SK-N-SH (cell line): ENCODE measurements at regions not wholly inside any gene's neighbourhood (a gene's known extent, or its start where the extent isn't known, plus 50 kb on each side); places are given as distances from the start of the nearest gene placed in this dataset.

Experiments used
- CTCF ChIA-PET: fragments of 300-600, 350-600 bp; formaldehyde crosslinking; extraction: SDS; loops from one replicate; lab custom pipeline; 2021; lab: Yijun Ruan, JAX
- POLR2A ChIA-PET: fragments of 350-600 bp; sonication (Branson Sonifier 250); formaldehyde crosslinking; extraction: SDS; loops from one replicate; lab custom pipeline; 2020; ENCODE audit warnings: antibody characterized with exemption, inconsistent platforms; lab: Yijun Ruan, JAX
- DNase-seq: peaks from one replicate; pipeline ENCODE4 v3.0.0; 2012
- H2AFZ ChIP-seq: fragments of 200-600 bp; sonication (generic); 2 replicates; pipeline ENCODE4 v1.8.1; 2016; ENCODE audit warnings: antibody characterized with exemption, mild to moderate bottlenecking, low read depth
- H3F3A ChIP-seq: fragments of 200-600 bp; sonication (generic); replicated peaks from 2 replicates; pipeline ENCODE3; 2016; ENCODE audit warnings: antibody characterized with exemption, mild to moderate bottlenecking; ENCODE audit not compliant: insufficient read depth
- H3K27ac ChIP-seq, 2 experiments: fragments of 200-500 bp in 1 of 2; fragments of 200-600 bp in 1 of 2; sonication (Bioruptor generic) in 1 of 2; sonication (generic), shearing (Covaris generic) in 1 of 2; 2 replicates each; pipeline versions ENCODE4 v1.5.1 to v1.6.1; 2014 to 2016; ENCODE audit warnings: low read depth in 2 of 2, inconsistent platforms in 1 of 2, low read length in 1 of 2, mild to moderate bottlenecking in 1 of 2, mixed read lengths in 1 of 2
- H3K27me3 ChIP-seq: fragments of 200-600 bp; sonication (generic), shearing (Covaris generic); 2 replicates; pipeline ENCODE4 v1.6.1; 2016; ENCODE audit warnings: mixed run types; ENCODE audit not compliant: insufficient read depth
- H3K36me3 ChIP-seq, 2 experiments: fragments of 200-500 bp in 1 of 2; fragments of 200-600 bp in 1 of 2; sonication (Bioruptor generic) in 1 of 2; sonication (generic) in 1 of 2; replicated peaks in 1 of 2; 2 replicates each; pipeline versions ENCODE3 to v1.5.1; 2014 to 2016; ENCODE audit warnings: low read length in 1 of 2, mild to moderate bottlenecking in 1 of 2; ENCODE audit not compliant: insufficient read depth in 2 of 2, control insufficient read depth in 1 of 2
- H3K4me1 ChIP-seq, 2 experiments: fragments of 200-500 bp in 1 of 2; fragments of 200-600 bp in 1 of 2; sonication (Bioruptor generic) in 1 of 2; sonication (generic), shearing (Covaris generic) in 1 of 2; 2 replicates each; pipeline versions ENCODE4 v1.5.1 to v1.6.1; 2014 to 2016; ENCODE audit warnings: low read depth in 1 of 2, low read length in 1 of 2, mixed run types in 1 of 2; ENCODE audit not compliant: insufficient read depth in 2 of 2, control insufficient read depth in 1 of 2
- H3K4me2 ChIP-seq: fragments of 200-600 bp; sonication (generic), shearing (Covaris generic); 2 replicates; pipeline ENCODE4 v1.6.1; 2017; ENCODE audit warnings: mixed run types
- H3K4me3 ChIP-seq, 2 experiments: fragments of 200-500 bp in 1 of 2; fragments of 200-600 bp in 1 of 2; sonication (Bioruptor generic) in 1 of 2; sonication (generic), shearing (Covaris generic) in 1 of 2; 2 replicates each; pipeline versions ENCODE4 v1.5.1 to v1.8.1; 2014 to 2016; ENCODE audit warnings: low read depth in 2 of 2, inconsistent platforms in 1 of 2, low read length in 1 of 2, mild to moderate bottlenecking in 1 of 2, mixed read lengths in 1 of 2, moderate library complexity in 1 of 2
- H3K79me2 ChIP-seq: fragments of 200-600 bp; sonication (generic); 2 replicates; pipeline ENCODE4 v1.8.1; 2017; ENCODE audit warnings: mild to moderate bottlenecking; ENCODE audit not compliant: insufficient read depth
- H3K9ac ChIP-seq: fragments of 200-600 bp; sonication (generic); 2 replicates; pipeline ENCODE4 v1.6.1; 2017; ENCODE audit warnings: mixed run types
- H3K9me2 ChIP-seq: fragments of 200-600 bp; sonication (generic); 2 replicates; pipeline ENCODE4 v1.6.1; 2017; ENCODE audit warnings: mixed run types
- H3K9me3 ChIP-seq: fragments of 200-600 bp; sonication (generic); 2 replicates; pipeline ENCODE4 v1.6.1; 2017; ENCODE audit warnings: mixed run types, mild to moderate bottlenecking, moderate library complexity
- H4K20me1 ChIP-seq: fragments of 200-600 bp; sonication (generic); 2 replicates; pipeline ENCODE4 v1.6.1; 2017; ENCODE audit warnings: mild to moderate bottlenecking, mixed run types; ENCODE audit not compliant: insufficient read depth
- CTCF ChIP-seq: fragments of 200-600 bp; sonication (generic); IDR thresholded peaks from 2 replicates; pipeline ENCODE4 v1.6.1; 2017; ENCODE audit warnings: antibody characterized with exemption, mild to moderate bottlenecking, moderate library complexity
- ELF1 ChIP-seq: IDR thresholded peaks from 2 replicates; pipeline ENCODE4 v1.4.0; 2012
- EP300 ChIP-seq, 2 experiments: IDR thresholded peaks; 2 replicates each; pipeline versions ENCODE4 v1.4.0 to v1.6.1; 2012; ENCODE audit warnings: borderline replicate concordance in 1 of 2, low read depth in 1 of 2, low read length in 1 of 2
- EZH2phosphoT487 ChIP-seq: fragments of 200-600 bp; sonication (generic); IDR thresholded peaks from 2 replicates; pipeline ENCODE4 v1.6.1; 2017; ENCODE audit warnings: low read depth, mixed run types, mild to moderate bottlenecking, antibody characterized with exemption, moderate library complexity, borderline replicate concordance
- FOSL2 ChIP-seq: IDR thresholded peaks from 2 replicates; pipeline ENCODE4 v1.4.0; 2012; ENCODE audit warnings: low read depth, mild to moderate bottlenecking, moderate library complexity, borderline replicate concordance
- FOXM1 ChIP-seq: IDR thresholded peaks from 2 replicates; pipeline ENCODE4 v1.4.0; 2012; ENCODE audit warnings: low read depth, mild to moderate bottlenecking
- GABPA ChIP-seq: IDR thresholded peaks from 2 replicates; pipeline ENCODE4 v1.4.0; 2012; ENCODE audit warnings: low read depth, mild to moderate bottlenecking
- GATA2 ChIP-seq: sonication (generic); formaldehyde crosslinking; IDR thresholded peaks from 2 replicates; pipeline ENCODE4 v1.5.0; 2020; ENCODE audit warnings: mild to moderate bottlenecking, missing genetic modification reagents
- JUND ChIP-seq: IDR thresholded peaks from 2 replicates; pipeline ENCODE4 v1.4.0; 2012
- MAX ChIP-seq: IDR thresholded peaks from 2 replicates; pipeline ENCODE4 v1.4.0; 2012; ENCODE audit warnings: low read depth
- MEF2A ChIP-seq: IDR thresholded peaks from 2 replicates; pipeline ENCODE4 v1.4.0; 2012; ENCODE audit warnings: low read depth, borderline replicate concordance
- MXI1 ChIP-seq: IDR thresholded peaks from 2 replicates; pipeline ENCODE4 v1.6.1; 2012; ENCODE audit warnings: mild to moderate bottlenecking, low read depth, low read length, improper control_type of control experiment
- NFIC ChIP-seq: IDR thresholded peaks from 2 replicates; pipeline ENCODE4 v1.4.0; 2012; ENCODE audit warnings: borderline replicate concordance
- PBX3 ChIP-seq: IDR thresholded peaks from 2 replicates; pipeline ENCODE4; 2012
- POLR2AphosphoS5 ChIP-seq: IDR thresholded peaks from 2 replicates; pipeline ENCODE4 v1.6.1; 2012; ENCODE audit warnings: low read depth, low read length
- RAD21 ChIP-seq: IDR thresholded peaks from 2 replicates; pipeline ENCODE4 v1.6.1; 2012; ENCODE audit warnings: mild to moderate bottlenecking, low read length
- RCOR1 ChIP-seq: fragments of 150-350 bp; IDR thresholded peaks from 2 replicates; pipeline ENCODE4 v1.6.1; 2017; ENCODE audit warnings: antibody characterized with exemption, low read length
- REST ChIP-seq: IDR thresholded peaks from 2 replicates; pipeline ENCODE4 v1.6.1; 2012; ENCODE audit warnings: mild to moderate bottlenecking, low read depth, low read length, moderate library complexity
- RXRA ChIP-seq: IDR thresholded peaks from 2 replicates; pipeline ENCODE4 v1.4.0; 2012; ENCODE audit warnings: low read depth, mild to moderate bottlenecking, borderline replicate concordance
- TAF1 ChIP-seq: IDR thresholded peaks from 2 replicates; pipeline ENCODE4 v1.6.1; 2012; ENCODE audit warnings: low read depth, mild to moderate bottlenecking, low read length, moderate library complexity, borderline replicate concordance
- TEAD4 ChIP-seq: IDR thresholded peaks from 2 replicates; pipeline ENCODE4 v1.4.0; 2012; ENCODE audit warnings: mild to moderate bottlenecking, borderline replicate concordance; ENCODE audit not compliant: insufficient read depth
- USF1 ChIP-seq: IDR thresholded peaks from 2 replicates; pipeline ENCODE4 v1.4.0; 2012; ENCODE audit warnings: low read depth, borderline replicate concordance
- WGBS: methylation state at CpG from one replicate; pipeline ENCODE4 v1.1.6; 2017; ENCODE audit warnings: low lambda C conversion rate; 5-methylcytosine and 5-hydroxymethylcytosine counted together

- Histone ChIP-seq H3K27ac (no peak overlapping the region), H3K36me3 (no peaks in the 10 kb centered on the region), H3K4me2 (no peak overlapping the region), H3K4me1 (peaks cover 0 to 6% of the 10 kb centered on the region in 2 experiments; a peak in 2 of 4 replicates), H3K79me2 (no peaks in the 10 kb centered on the region), H3K4me3 (no peak overlapping the region), H3K9ac (no peak overlapping the region), H2AFZ (no peak overlapping the region), H3K27me3 (no peaks in the 10 kb centered on the region), H3K9me2 (no peaks in the 10 kb centered on the region), H4K20me1 (no peaks in the 10 kb centered on the region)
- 36% methylated on average over 4 of the region's 4 CpGs for WGBS
- DNase-seq, result no peak
- CTCF ChIA-PET, result interaction anchor here (0.6 to 10.6 kb wide), 8 partner anchors 11 to 599 kb away, joined by 3 to 162 read pairs (median 6); no protein-coding TSS in a partner anchor
- TF ChIP-seq GATA2 (no peak), RXRA (no peak), RCOR1 (no peak), TEAD4 (no peak), MEF2A (no peak), MXI1 (no peak), NFIC (no peak), EP300 (IDR thresholded peaks at IDR 0.05; ENCODE audit: borderline replicate concordance in 1 of 2, low read depth in 1 of 2, low read length in 1 of 2) (no peak), USF1 (no peak), TAF1 (no peak), MAX (no peak), POLR2AphosphoS5 (no peak), FOSL2 (no peak), FOXM1 (no peak)
- TF ChIP-seq, all 33 proteins: peak for 0
- Histone ChIP-seq H3F3A (no peaks in the 10 kb centered on the region), H3K9me3 (no peaks in the 10 kb centered on the region)
- POLR2A ChIA-PET, result no interaction called here
These were observed 478.8 kb upstream of the CCL2 start for GRCh38 chr17:33776304-33776703.

GRCh38 chr17:33776903-33777302, 478.2 kb upstream of the CCL2 start:
- ChIA-PET CTCF (interaction anchor here (0.6 to 10.6 kb wide), 9 partner anchors 10 to 600 kb away, joined by 3 to 162 read pairs (median 6); no protein-coding TSS in a partner anchor), POLR2A (no interaction called here)
- no peaks in the 10 kb centered on the region for H3K9me3 ChIP-seq
- H2AFZ ChIP-seq, result no peak overlapping the region
- H3K9ac ChIP-seq, result no peak overlapping the region
- no peaks in the 10 kb centered on the region for H3K36me3 ChIP-seq
- H3K27ac ChIP-seq, result no peak overlapping the region
- no peak for DNase-seq
- no peaks in the 10 kb centered on the region for H3K9me2 ChIP-seq
- peaks cover 0 to 3% of the 10 kb centered on the region in 2 experiments; a peak in 1 of 4 replicates for H3K4me1 ChIP-seq
- H3F3A ChIP-seq, result no peaks in the 10 kb centered on the region
- WGBS, result 41% methylated on average over 9 of the region's 9 CpGs
- H3K79me2 ChIP-seq, result no peaks in the 10 kb centered on the region
- H3K4me3 ChIP-seq, result no peak overlapping the region
- no peaks in the 10 kb centered on the region for H4K20me1 ChIP-seq
- no peak overlapping the region for H3K4me2 ChIP-seq
- no peaks in the 10 kb centered on the region for H3K27me3 ChIP-seq
- TF ChIP-seq FOSL2 (no peak), RAD21 (no peak), GATA2 (no peak), POLR2AphosphoS5 (no peak), JUND (no peak), REST (no peak), CTCF (no peak), TEAD4 (no peak), MXI1 (no peak), FOXM1 (no peak), GABPA (no peak), PBX3 (no peak), ELF1 (no peak), EZH2phosphoT487 (no peak)
